ENCODE measurements at regions not wholly inside any gene's neighbourhood (a gene's known extent, or its start where the extent isn't known, plus 50 kb on each side); places are given as distances from the start of the nearest gene placed in this dataset.

DNA sequence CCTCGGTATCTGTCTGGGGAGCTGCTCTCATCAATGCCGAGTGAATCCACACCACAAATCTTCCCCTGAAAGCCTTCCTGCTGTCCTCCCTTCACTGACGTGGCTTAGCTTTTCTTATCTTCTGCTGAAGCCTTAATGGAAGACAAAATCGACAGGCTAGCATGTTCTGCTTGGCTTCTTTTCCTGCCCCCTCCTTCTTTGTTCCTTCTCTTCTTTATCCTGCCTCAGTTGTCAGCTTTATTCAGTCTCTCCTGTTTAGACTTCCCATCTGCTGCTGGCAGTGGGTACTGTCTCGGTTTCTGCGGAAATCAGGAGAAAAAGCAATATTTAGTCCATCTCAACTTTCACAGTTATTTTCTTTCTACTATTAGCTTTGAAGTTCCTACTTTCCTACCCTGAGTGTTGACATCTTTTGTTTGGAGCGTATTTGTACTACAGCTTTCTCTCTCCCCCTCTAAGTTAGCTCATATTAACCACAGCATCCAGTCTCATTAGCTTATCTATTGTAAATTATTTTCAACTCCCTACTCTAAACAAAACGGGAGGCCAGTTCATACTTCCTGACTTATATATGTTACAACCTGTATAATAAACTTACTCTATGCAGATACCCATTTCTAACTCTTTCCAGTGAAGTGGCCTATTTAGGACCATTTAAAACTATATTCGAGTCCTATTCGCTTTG is 226.0 kb downstream of the DACT1 start:
- H3K79me2 ChIP-seq (ENCODE audit: control insufficient read depth in 1 of 2, insufficient read depth in 2 of 2, low read length in 2 of 2): no peaks in the 10 kb centered on the region
- no peak overlapping the region for H4K5ac ChIP-seq (ENCODE audit: insufficient read length, low read depth, low read length)
- H3K23me2 ChIP-seq (ENCODE audit: low read depth, low read length): peaks cover 2% of the 10 kb centered on the region; the same call in 1 of the 2 replicates
- H3K4me2 ChIP-seq (ENCODE audit: insufficient read depth in 1 of 2, low read depth in 2 of 2, low read length in 2 of 2): no peak overlapping the region
- H4K20me1 ChIP-seq (replicated peaks in 1 of 2; ENCODE audit: control insufficient read depth in 1 of 2, insufficient read depth in 2 of 2, low read length in 2 of 2): no peaks in the 10 kb centered on the region
- no peaks in the 10 kb centered on the region for H3K79me1 ChIP-seq (ENCODE audit: low read depth, low read length)
- no peaks in the 10 kb centered on the region for H3K9me3 ChIP-seq (ENCODE audit: insufficient read depth in 2 of 2, low read depth in 1 of 2, low read length in 1 of 2)
- no peak for DNase-seq (ENCODE audit: low read depth in 1 of 2, low spot score in 2 of 2)
- no peak overlapping the region for H2BK120ac ChIP-seq (replicated peaks; ENCODE audit: low read depth, low read length)
- ChIA-PET CTCF (ENCODE audit: partially characterized antibody) (interaction anchor here (0.6 to 1.2 kb wide), 2 partner anchors 110 to 222 kb away, joined by 3 read pairs; no protein-coding TSS in a partner anchor), POLR2A (ENCODE audit: partially characterized antibody) (no interaction called here)
- no peak overlapping the region for H2BK15ac ChIP-seq (ENCODE audit: low read length)
- no peak for FAIRE-seq
- H3K4me1 ChIP-seq (replicated peaks in 1 of 4; ENCODE audit: control insufficient read depth in 3 of 4, insufficient read depth in 4 of 4, low read length in 3 of 4): no peaks in the 10 kb centered on the region
- H3K4ac ChIP-seq (replicated peaks; ENCODE audit: insufficient read length, low read depth, low read length): no peak overlapping the region
- H2AK5ac ChIP-seq (ENCODE audit: low read depth, low read length): no peak overlapping the region
- H3K9ac ChIP-seq (replicated peaks in 1 of 4; ENCODE audit: extremely low read depth in 1 of 4, low read depth in 3 of 4, low read length in 3 of 4): no peak overlapping the region
- H3K18ac ChIP-seq (ENCODE audit: extremely low read depth, low read length): no peak overlapping the region
- H2BK5ac ChIP-seq (ENCODE audit: low read depth, low read length): no peak overlapping the region
- no peak overlapping the region for H3K23ac ChIP-seq (ENCODE audit: insufficient read length)
- no peak overlapping the region for H3K4me3 ChIP-seq (ENCODE audit: extremely low read depth in 1 of 4, insufficient read depth in 2 of 4, low read depth in 3 of 4, low read length in 4 of 4)
- H2BK20ac ChIP-seq (ENCODE audit: low read length): no peak overlapping the region
- no peaks in the 10 kb centered on the region for H3K36me3 ChIP-seq (ENCODE audit: control insufficient read depth in 2 of 4, insufficient read depth in 4 of 4, low read length in 3 of 4)
- no peak overlapping the region for H3K27ac ChIP-seq (ENCODE audit: low read depth, low read length)
- H3K27me3 ChIP-seq (replicated peaks in 1 of 4; ENCODE audit: control insufficient read depth in 3 of 4, extremely low read depth in 1 of 4, insufficient read depth in 3 of 4, low read length in 3 of 4): no peaks in the 10 kb centered on the region
- H2BK12ac ChIP-seq (ENCODE audit: low read depth, low read length): no peak overlapping the region
- H4K91ac ChIP-seq (replicated peaks; ENCODE audit: insufficient read length, low read length): no peak overlapping the region
- WGBS, 2 experiments (ENCODE audit: extremely low coverage in 1 of 2, insufficient coverage in 1 of 2, insufficient read length in 1 of 2, insufficient replicate concordance in 2 of 2, low coverage in 1 of 2, low lambda C conversion rate in 2 of 2, missing lambda C conversion rate in 1 of 2): 85% methylated on average over 10 of the region's 10 CpGs; no CpG with 5 or more reads in 1 of the 2 experiments
- H3K56ac ChIP-seq (replicated peaks; ENCODE audit: insufficient read length, low read depth, low read length): no peak overlapping the region
- H3K14ac ChIP-seq (ENCODE audit: insufficient read length): no peak overlapping the region
- no peak overlapping the region for H2AFZ ChIP-seq (ENCODE audit: low read length)
- no peak overlapping the region for H4K8ac ChIP-seq (ENCODE audit: extremely low read depth, insufficient read depth, low read length)
- TF ChIP-seq SIX5 (IDR thresholded peaks at IDR 0.05; ENCODE audit: low read depth, low read length): no peak
- no peak for TF ChIP-seq RAD21 (IDR thresholded peaks at IDR 0.05 in 1 of 2, conservative IDR thresholded peaks at IDR 0.05 in 1 of 2; ENCODE audit: low read depth in 2 of 2, low read length in 2 of 2)
- TF ChIP-seq, protein P1, sequence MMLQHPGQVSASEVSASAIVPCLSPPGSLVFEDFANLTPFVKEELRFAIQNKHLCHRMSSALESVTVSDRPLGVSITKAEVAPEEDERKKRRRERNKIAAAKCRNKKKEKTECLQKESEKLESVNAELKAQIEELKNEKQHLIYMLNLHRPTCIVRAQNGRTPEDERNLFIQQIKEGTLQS (IDR thresholded peaks at IDR 0.05; ENCODE audit: insufficient read depth, low read depth, low read length): no peak
- TF ChIP-seq JUND (IDR thresholded peaks at IDR 0.05; ENCODE audit: low read length): no peak
- no peak for TF ChIP-seq SUZ12 (IDR thresholded peaks at IDR 0.05; ENCODE audit: low read length)
- TF ChIP-seq BRCA1 (IDR thresholded peaks at IDR 0.05; ENCODE audit: low read depth, low read length): no peak
- no peak for TF ChIP-seq YY1 (IDR thresholded peaks at IDR 0.05; ENCODE audit: low read depth, low read length)
- no peak for TF ChIP-seq SP1 (IDR thresholded peaks at IDR 0.05; ENCODE audit: low read depth, low read length)
- TF ChIP-seq KDM5A (IDR thresholded peaks at IDR 0.05; ENCODE audit: low read length): no peak
- TF ChIP-seq, protein P2, sequence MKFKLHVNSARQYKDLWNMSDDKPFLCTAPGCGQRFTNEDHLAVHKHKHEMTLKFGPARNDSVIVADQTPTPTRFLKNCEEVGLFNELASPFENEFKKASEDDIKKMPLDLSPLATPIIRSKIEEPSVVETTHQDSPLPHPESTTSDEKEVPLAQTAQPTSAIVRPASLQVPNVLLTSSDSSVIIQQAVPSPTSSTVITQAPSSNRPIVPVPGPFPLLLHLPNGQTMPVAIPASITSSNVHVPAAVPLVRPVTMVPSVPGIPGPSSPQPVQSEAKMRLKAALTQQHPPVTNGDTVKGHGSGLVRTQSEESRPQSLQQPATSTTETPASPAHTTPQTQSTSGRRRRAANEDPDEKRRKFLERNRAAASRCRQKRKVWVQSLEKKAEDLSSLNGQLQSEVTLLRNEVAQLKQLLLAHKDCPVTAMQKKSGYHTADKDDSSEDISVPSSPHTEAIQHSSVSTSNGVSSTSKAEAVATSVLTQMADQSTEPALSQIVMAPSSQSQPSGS (IDR thresholded peaks at IDR 0.05; ENCODE audit: low read length): no peak
